Right lobe of liver (tissue), 6 donors: ENCODE measurements at regions not wholly inside any gene's neighbourhood (a gene's known extent, or its start where the extent isn't known, plus 50 kb on each side); places are given as distances from the start of the nearest gene placed in this dataset.

ENCODE experiments used
- ATAC-seq, 4 donors: fragments of 200-7000 bp; cut with Tn5 transposase; one replicate each; pipeline ENCODE4 v1.9.1; 2020; ENCODE audit warnings: mild to moderate bottlenecking in 4 of 4, moderate library complexity in 4 of 4
- DNase-seq, 3 donors: peaks; one replicate each; pipeline ENCODE4 v3.0.0-alpha.2; 2020
- H3K27ac ChIP-seq, 3 donors: fragments of 200-600 bp; one replicate each; pipeline ENCODE4 v1.8.0; 2022
- H3K27me3 ChIP-seq, 2 donors: fragments of 200-600 bp; one replicate each; pipeline ENCODE4 v1.8.0; 2022
- H3K36me3 ChIP-seq, 4 donors: fragments of 200-600 bp; sonication (generic) in 1 of 4; one replicate each; pipeline versions ENCODE4 v1.5.1 to v1.8.0; 2017 to 2022; ENCODE audit warnings: control low read depth in 1 of 4
- H3K4me1 ChIP-seq, 4 donors: fragments of 200-600 bp; sonication (generic) in 1 of 4; one replicate each; pipeline versions ENCODE4 v1.5.1 to v1.8.0; 2017 to 2022; ENCODE audit warnings: control low read depth in 1 of 4
- H3K4me3 ChIP-seq, 3 donors: fragments of 200-600 bp; one replicate each; pipeline ENCODE4 v1.8.0; 2022
- H3K9me3 ChIP-seq, 4 donors: fragments of 200-600 bp; sonication (generic) in 1 of 4; one replicate each; pipeline versions ENCODE4 v1.5.1 to v1.8.0; 2017 to 2022; ENCODE audit warnings: control low read depth in 1 of 4
- CTCF ChIP-seq, 4 donors: fragments of 200-600 bp in 3 of 4; fragments of 450-650 bp in 1 of 4; IDR thresholded peaks; one replicate each; pipeline versions ENCODE4 v1.5.1 to v1.8.0; 2016 to 2022; ENCODE audit warnings: antibody characterized with exemption in 4 of 4, mild to moderate bottlenecking in 2 of 4
- POLR2A ChIP-seq: fragments of 450-650 bp; IDR thresholded peaks from one replicate; pipeline ENCODE4 v1.6.1; 2017; ENCODE audit warnings: antibody characterized with exemption, mild to moderate bottlenecking
- WGBS: methylation state at CpG from one replicate; pipeline ENCODE4 v1.1.6; 2018; ENCODE audit warnings: low coverage, low lambda C conversion rate; ENCODE audit not compliant: insufficient coverage; ENCODE audit errors: missing lambda C conversion rate; 5-methylcytosine and 5-hydroxymethylcytosine counted together
- intact Hi-C, 2 donors: fragments of 100-400 bp; cut with DNase I; formaldehyde crosslinking; loops; one replicate each; pipeline versions ENCODE4 v1.11.2 to v1.14.1; 2022
- donor health status: DM: no; HTN: yes; CAD: no.
- donor health status: DM: no; HTN: no; CAD: no.
- donor health status: DM: no; HTN: no; CAD: no.
- donor health status: DM: no; HTN: yes; CAD: no.
- donor health status: DM: no; HTN: yes; CAD: no.

- WGBS = 60% methylated on average over 6 of the region's 6 CpGs
- no peak for DNase-seq
- Histone ChIP-seq H3K4me1 (peaks cover 0 to 5% (median 0%) of the 10 kb centered on the region in 4 donors), H3K27me3 (no peaks in the 10 kb centered on the region), H3K9me3 (no peaks in the 10 kb centered on the region), H3K36me3 (no peaks in the 10 kb centered on the region), H3K4me3 (no peak overlapping the region), H3K27ac (no peak overlapping the region)
- intact Hi-C loops = no loop called here
- TF ChIP-seq CTCF (IDR thresholded peaks at IDR 0.05) = no peak
- TF ChIP-seq POLR2A = no peak
- ATAC-seq = no peak
These were observed 147.9 kb downstream of the SOX4 start for GRCh38 chr6:21741221-21742109.

GRCh38 chr6:21742238-21742660, 148.7 kb downstream of the SOX4 start:
- DNase-seq (no peak), ATAC-seq (no peak)
- no peak overlapping the region for H3K27ac ChIP-seq
- TF ChIP-seq CTCF (IDR thresholded peaks at IDR 0.05) (no peak), POLR2A (no peak)
- no peaks in the 10 kb centered on the region for H3K36me3 ChIP-seq
- no peaks in the 10 kb centered on the region for H3K27me3 ChIP-seq
- 70% methylated on average over 6 of the region's 6 CpGs for WGBS
- peaks cover 0 to 5% (median 0%) of the 10 kb centered on the region in 4 donors for H3K4me1 ChIP-seq
- H3K4me3 ChIP-seq = no peak overlapping the region
- intact Hi-C loops = no loop called here
- no peaks in the 10 kb centered on the region for H3K9me3 ChIP-seq

GRCh38 chr6:21744331-21744730, 150.8 kb downstream of the SOX4 start:
- 86% methylated on average over 1 of the region's 1 CpG for WGBS
- no peaks in the 10 kb centered on the region for H3K4me1 ChIP-seq
- intact Hi-C loops = no loop called here

GRCh38 chr6:21745543-21746337, 152.2 kb downstream of the SOX4 start:
- H3K4me3 ChIP-seq = no peak overlapping the region
- no peaks in the 10 kb centered on the region for H3K36me3 ChIP-seq
- no peak for DNase-seq
- no peak overlapping the region for H3K27ac ChIP-seq
- H3K9me3 ChIP-seq = no peaks in the 10 kb centered on the region
- no peak for TF ChIP-seq POLR2A
- TF ChIP-seq CTCF (IDR thresholded peaks at IDR 0.05) = no peak
- no peak for ATAC-seq
- WGBS = 81% methylated on average over 10 of the region's 11 CpGs
- intact Hi-C loops = no loop called here
- H3K4me1 ChIP-seq = no peaks in the 10 kb centered on the region
- H3K27me3 ChIP-seq = no peaks in the 10 kb centered on the region

More at GRCh38 chr6:21744331-21744730, 150.8 kb downstream of the SOX4 start:
- H3K36me3 ChIP-seq = no peaks in the 10 kb centered on the region
- no peaks in the 10 kb centered on the region for H3K9me3 ChIP-seq
- no peak for DNase-seq
- H3K4me3 ChIP-seq = no peak overlapping the region
- TF ChIP-seq POLR2A = no peak
- TF ChIP-seq CTCF (IDR thresholded peaks at IDR 0.05) = no peak
- no peaks in the 10 kb centered on the region for H3K27me3 ChIP-seq
- ATAC-seq = no peak
- H3K27ac ChIP-seq = no peak overlapping the region
